HPDE6-E6E7 (cell line): ENCODE measurements at regions not wholly inside any gene's neighbourhood (a gene's known extent, or its start where the extent isn't known, plus 50 kb on each side); places are given as distances from the start of the nearest gene placed in this dataset.
"Not testable (repeated sequence)": the region's sequence is repeated elsewhere in the genome, so short reads cannot be mapped to it uniquely, and the experiment has no call there.

Experiments used
- DNase-seq: peaks from one replicate; pipeline ENCODE4 v3.0.0; 2011; ENCODE audit warnings: missing footprints; ENCODE audit errors: extremely low spot score

DNA sequence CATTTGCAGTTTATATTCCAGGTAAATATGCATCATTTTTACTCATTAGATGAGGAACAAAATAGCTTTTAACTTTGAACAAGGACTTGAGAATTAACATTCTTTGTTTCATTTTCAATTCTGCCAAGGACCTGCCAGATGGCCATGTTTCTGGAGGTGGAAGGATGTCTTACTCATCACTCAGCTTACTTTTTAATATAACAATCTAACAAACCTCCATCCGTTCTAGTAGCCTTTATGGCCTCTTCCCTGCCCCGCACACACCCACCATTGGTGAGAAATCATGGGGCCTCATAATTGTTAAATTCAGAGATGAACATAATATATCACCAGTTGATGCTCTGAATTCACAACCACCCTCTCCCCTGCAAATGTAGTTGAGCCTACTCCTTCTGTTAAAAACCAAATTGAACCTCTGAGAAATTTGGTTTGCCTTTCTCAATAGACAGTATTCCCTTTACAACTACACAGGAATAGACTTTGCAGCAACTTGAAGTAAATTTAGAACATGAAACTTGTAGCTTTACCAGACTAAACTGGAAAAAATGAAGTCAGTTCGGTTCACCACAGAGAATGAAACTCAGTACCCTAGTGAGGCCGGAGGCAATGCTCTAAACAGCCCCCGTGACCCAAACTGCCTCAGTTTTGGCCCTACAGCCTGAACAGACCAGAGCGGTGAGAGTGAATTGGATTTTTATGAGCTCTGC lies 50.1 kb upstream of the ACSL4 start:
- DNase-seq, result no peak

DNA sequence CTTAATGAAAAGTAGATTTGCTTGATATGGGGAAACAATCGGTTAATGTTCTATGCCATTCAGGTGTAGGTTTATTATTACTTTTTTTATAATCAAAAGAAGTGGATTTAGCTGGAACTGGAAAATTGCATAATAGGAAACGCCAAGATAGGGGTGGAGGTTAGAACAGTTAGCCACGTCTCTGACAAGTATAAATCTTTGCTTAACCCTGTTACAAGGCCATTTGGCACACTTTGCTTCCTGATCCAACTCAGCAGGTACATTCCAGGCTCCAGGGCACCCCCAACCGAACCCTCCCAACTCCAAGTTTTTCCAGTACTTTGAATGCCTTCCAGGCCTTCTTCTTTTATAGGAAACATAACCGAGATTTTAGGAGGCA lies 50.6 kb upstream of the ACSL4 start:
- DNase-seq, result no peak

DNA sequence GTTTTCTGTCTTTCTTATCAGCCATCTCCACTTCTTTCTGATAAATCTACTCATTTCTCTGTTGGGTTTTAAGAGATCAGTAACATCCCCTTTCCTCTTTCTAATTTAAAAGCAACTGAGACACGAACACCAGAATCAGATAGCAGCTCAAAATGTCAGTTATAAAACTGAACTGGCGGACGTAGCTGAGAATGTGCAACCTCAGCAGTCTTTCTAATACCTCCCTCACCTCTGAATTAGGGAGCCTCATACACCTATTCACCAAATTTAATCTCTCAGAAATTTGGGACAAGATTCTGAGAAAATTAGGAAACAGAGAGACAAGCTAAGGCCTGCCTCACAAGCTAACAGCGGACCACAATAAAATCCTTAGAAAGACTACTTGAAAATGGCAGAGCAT lies 52.0 kb upstream of the ACSL4 start:
- no peak for DNase-seq

DNA sequence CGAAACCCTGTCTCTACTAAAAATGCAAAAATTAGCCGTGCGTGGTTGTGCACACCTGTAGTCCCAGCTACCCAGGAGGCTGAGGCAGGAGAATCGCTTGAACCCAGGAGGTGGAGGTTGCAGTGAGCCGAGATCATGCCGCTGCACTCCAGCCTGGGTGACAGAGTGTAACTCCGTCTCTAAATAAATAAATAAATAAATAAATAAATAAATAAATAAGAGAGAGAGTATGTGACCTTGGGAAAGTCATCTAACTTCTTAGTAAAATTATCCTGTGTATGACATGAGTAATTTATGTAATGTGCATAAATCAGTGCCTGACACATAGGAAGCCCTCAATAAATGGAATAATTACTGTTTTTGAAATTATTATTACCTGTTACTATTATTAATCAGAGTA lies 57.5 kb upstream of the ACSL4 start:
- DNase-seq, result not testable (repeated sequence)

DNA sequence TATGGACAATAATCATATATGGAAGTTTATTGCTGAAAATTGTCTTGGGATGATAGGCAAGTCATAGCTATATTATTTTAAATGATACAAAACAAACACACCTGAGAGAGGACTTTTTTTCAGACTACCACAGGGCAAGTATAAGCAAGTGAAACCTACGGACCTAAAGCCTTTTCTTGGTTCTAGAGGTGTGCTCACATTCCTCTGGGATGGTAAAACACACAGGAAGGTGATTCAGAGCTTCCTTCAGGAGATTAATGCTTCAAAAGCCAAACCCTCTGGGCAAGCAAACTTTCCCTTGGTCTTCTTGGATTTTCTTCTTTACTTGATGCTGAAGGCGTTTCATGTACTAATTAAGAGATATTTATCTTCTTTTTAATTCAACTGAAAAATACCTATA lies 60.1 kb upstream of the ACSL4 start:
- DNase-seq, result peak; percentile 55

DNA sequence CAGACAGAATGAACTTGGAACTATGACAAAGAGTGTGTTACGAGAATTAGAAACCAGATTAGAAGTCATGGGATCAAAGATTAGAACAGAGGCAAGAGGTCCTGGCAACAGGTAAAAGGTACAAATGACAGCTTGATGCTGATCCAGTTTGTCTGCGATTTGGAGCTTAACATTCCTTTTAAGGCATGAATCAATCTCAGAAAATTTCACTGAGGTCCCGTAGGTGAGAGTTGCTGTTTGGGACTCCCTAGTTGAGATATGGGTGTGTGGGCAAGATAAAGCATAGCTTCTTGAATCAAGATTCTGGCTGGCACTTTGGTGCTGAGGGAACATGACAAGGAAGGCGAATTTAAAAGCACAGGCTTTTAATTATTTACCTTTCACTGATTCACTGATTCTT lies 62.6 kb upstream of the ACSL4 start:
- no peak for DNase-seq

DNA sequence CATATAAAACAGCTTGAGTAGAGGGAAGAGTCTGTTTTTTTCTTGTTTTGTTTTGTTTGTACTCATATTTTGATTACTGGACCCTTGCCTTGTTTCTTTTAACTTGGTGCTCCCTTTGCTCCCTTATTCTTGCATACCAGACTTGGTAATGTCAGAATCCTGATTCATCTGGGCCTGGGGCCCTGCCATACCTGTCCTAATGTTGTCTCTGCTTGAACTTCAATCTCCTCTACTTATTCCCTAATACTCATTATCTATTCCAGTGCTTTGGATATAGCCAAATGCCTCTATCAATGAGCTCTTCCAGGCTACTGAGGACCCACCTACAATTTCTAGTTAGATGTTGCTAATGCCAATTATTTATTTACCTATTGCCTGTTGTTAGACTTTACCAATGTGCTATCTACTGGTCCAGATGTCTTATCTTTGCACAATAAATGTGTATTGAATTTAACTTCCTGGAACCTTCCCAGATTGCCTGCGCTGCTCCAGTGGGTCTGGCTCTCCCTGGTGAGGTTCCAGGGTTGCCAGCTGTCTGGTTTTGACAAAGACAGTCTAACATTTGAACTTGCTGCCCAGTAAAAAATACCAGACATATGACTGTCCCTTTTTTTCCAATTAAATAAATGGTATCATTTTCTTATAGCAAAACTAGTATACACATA lies 64.4 kb upstream of the ACSL4 start:
- DNase-seq, result no peak

DNA sequence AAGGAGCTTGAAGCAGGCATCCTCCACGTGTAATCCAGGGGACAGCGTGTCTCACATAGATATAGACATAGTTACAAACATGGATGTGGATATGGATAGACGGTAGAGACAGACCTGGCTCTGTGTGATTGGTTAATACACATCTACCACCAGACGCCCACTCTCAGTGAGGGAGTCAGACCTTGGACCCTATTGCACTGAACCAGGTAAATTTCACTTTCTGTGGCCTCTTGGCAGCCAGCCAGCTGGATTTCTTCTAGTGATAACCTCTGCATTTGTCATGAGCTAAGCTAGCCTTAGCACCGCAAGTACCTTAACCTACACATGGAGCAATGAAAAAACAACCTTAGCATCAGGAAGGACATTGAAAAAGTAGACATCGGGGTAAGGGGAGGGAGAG lies 79.2 kb upstream of the ACSL4 start:
- DNase-seq, result no peak

DNA sequence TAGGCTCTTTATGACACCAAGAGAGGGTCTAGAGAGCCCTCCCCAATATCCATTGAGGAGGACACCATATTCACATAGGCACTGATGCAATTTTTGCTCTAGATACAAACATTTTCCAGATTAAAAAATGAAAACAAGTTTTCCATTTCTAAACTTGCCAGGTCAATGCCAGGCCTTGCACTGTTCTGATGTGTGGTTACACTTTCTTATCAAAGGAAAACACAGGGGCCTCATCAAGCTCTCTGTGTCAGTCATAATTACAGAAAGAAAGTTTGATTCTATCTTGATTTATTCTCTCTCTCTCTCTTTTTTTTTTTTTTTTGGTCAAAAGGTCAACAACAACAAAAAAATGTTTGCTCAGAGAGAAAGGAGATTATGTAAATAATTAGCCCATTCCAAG lies 80.2 kb upstream of the ACSL4 start:
- DNase-seq, result no peak

DNA sequence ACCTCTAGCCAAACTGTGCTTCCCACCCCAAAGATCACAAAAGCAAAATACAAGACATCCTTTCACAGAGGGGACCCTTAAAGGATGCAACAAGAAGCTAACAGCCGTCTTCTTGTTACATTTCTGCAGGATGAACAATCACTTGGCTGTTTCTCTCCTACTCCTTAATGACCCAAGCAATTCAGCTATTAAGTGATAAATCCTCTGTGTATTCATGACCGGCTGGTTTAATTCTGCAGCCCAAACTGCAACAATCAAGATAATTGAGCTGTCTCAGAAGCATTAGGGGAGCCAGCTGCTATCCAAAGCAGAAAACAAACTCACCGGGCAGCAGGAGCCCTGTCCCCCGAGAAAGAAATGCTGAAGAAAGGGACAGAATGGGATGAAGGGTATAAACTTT lies 85.9 kb upstream of the ACSL4 start:
- DNase-seq, result no peak

DNA sequence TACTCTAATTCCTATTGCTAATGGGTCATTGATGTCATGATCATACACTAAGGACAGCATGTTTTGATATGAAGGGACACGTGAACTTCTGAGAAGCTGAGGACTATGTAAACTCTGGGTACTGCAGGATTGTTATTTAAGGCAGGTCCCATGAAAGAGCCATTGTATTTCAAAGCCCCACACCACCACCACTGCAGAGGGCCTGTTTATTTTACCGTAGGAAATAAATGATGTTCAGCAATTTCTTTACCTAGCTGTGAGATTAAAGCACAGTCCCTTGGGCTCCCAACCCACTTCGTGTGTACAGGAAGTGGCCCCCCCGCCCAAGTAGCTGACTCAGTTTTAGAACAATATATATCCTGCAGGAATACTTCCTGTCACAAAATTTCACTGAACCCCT lies 89.8 kb upstream of the ACSL4 start:
- no peak for DNase-seq

DNA sequence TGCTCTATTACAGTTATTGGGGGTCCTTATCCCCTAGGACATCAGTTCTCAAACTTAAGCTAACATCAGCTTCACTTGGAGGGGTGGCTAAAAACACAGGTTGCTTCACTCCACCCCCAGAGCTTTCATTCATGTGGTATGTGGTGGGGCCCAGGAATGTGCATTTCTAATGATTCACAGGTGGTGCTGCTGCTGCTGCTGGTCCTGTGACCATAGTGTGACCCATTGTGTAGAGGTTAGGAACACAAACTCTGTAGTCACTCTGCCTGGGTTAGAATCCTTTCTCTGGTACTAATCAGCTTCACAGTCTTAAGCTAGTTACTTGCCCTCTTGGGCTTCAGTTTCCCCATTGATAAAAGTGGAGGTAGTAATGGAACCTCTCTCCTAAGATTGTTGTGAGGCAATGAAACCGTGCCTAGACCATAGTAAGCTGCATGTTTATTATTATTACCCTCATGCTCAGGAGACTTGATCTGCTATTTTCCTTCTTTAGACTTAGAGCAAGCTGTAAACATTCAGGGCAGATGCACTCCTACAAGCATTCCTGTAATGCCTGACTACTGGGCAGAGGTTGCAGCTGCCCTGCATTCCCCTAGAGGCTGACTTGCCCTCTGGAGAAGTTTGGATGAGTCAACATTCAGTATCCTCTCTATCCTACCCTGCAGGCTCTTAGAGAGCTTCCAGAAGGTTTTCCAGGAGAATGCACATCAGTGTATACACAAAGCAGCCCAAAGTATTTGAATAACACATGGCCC lies 94.1 kb upstream of the ACSL4 start:
- no peak for DNase-seq

DNA sequence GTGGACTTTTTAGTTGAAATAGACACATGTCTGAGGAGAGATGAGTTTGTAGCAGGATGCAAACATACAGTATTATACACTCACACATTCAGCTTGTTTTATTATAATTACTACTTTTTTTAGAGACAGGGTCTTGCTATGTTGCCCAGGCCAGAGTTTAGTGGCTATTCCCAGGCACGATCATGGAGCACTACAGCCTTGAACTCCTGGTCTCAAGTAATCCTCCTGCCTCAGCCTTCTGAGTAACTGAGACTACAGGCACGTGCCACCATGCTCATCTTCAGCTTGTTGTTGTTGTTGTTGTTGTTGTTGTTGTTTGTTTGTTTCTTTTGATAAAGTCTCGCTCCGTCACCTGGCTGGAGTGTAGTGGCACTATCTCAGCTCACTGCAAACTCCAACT lies 94.7 kb upstream of the ACSL4 start:
- DNase-seq, result no peak

DNA sequence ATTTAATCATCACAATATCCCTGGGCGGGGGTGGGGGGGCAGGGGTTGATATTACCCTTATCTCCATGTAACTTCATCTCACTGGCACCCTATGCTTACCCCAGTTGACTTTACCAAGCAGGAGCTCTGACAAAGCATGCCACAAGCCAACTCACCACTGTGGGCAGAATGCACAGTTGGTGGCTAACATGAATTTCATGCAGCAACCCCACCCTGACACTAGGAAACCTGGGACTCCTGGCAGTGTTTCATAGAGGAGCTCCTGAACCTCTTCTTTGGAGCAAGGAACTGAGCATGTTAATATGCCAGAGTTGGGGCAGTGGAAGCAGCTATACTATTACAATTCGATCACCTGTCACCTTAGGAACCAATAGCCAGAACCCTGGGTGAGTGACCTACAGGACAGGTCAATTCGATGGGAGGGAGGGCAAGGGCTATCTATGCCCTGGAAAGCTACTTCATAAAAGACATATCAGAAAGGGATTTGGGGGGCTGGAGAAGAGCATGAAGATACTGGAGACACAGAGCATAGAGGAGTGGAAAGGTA lies 97.2 kb upstream of the ACSL4 start:
- no peak for DNase-seq

DNA sequence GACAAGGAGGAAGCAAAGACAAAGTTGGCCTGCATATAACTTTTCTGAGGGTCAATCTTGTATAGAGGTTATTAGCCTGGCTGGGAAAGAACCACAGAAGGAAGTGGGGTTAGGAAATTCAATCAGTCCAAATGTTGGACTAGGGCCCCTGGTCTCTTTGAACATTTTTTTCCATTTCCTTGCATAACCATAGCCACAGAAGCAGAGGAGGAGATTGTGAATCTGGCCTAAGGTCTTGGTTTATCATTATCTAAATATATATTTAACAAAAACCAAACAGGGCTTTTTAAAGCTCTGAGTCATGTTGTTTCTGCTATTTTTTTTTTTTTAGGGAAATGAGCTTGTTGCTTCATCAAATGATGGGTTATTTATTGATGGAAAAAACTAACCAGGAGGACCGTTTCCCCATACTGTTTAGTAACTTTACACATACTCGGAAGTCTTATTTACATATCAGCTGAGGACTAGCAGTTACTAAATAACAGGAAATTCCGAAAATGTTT lies 97.7 kb upstream of the ACSL4 start:
- no peak for DNase-seq

DNA sequence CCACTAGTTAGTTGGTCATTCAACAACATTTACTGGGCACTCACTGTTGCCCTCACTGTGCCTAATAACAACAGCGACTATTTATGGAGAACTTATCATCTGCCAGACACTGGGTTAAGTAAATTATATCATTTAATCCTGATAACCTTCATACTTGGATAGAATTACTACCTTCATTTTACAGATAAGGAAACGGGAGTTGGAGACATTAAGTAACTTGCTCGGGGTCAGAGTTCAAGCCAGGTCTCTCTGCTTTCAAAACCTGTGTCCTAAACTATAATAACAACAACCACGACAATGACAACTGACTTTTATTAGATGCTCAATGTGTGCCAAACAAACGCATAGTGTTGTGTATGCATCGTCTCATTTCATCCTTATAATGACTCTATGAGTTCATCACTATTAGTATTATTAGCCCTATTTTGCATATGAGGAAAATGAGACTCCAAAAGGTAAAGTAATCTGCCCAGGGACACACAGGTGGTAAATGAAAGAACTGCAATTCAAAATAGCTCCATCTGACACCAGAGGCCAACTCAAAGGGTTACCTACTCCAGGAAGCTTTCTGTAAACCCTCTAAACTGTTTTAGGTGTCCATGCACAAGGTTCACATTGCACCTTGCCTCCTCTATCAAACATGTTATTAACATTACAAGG lies 98.4 kb upstream of the ACSL4 start:
- DNase-seq, result no peak

DNA sequence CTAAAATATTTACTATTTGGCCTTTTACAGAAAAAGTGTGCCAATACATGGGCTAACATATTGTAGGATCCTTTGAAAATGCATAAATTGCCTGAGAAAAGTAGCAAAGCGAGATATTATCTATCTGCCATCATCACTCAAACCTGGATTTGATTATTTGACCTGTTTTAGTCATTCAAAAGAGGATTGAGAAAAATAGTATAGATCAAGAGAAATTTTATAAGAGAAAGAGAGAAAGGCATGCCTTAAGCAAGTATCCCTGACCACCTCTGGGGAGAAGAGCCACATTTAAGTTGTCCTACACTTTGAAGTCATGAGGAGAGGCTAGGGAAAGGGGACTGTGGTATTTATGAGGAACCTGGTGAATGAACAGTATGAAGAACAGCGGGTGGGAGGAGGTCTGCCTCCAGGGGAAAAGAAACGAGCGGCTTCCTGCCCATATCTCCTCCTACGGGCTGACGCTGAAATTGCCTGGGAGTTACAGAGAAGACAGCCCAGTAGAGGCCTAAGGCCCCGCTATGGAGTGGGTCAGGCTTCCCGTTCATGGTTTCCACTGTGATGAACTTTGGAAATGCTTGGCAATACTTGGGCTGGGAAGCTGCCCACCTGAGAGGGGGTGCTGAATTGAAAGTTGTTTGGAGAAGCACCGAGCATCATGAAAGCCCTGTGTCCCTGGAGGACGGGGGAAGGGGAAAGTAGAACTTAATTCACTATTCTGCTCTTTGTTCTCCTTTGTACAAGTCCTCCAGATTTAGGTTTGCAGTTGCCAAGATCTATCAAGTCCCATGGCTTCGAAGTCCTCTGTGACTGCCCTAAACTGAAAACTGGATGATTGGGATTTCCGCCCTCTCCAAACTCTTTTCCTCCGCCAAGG lies 106.9 kb upstream of the ACSL4 start:
- DNase-seq, result no peak

DNA sequence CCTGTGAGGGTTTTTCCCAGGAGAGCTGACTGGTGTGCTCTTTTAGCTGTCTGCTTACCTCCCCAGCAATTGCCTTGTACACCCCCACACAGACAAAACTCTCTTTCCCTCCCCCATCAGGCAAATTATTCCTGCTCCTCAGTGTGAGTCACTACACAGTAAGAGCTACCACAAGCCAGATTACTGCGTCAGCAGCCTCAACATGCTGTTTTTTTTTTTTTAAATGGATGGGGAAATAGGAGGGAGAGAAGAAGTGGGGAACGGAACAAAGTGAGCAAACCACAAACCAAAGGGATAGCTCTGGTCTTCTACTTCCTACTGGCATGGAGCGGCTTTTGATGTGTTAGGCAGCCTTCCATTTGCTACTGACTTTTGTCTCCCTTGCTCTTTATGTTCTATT lies 107.5 kb upstream of the ACSL4 start:
- DNase-seq, result peak; percentile 57

DNA sequence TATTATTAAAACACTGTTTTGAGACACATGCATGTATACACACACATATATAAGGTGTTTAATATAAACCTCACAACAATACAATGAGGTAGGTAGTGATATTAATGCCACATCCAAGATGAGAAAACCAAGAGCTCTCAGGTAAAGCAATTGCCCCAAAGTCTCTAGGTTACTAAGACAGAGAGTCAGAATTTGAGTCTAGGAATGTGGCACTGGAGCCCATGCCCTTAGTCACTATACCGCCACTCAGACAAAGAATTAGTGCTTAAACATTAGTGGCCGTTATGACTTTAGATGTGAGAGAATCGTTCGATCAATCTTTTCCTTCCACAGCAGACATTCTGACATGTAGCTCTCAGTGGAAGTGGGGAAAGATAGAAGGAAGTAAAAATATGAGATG lies 108.2 kb upstream of the ACSL4 start:
- no peak for DNase-seq

DNA sequence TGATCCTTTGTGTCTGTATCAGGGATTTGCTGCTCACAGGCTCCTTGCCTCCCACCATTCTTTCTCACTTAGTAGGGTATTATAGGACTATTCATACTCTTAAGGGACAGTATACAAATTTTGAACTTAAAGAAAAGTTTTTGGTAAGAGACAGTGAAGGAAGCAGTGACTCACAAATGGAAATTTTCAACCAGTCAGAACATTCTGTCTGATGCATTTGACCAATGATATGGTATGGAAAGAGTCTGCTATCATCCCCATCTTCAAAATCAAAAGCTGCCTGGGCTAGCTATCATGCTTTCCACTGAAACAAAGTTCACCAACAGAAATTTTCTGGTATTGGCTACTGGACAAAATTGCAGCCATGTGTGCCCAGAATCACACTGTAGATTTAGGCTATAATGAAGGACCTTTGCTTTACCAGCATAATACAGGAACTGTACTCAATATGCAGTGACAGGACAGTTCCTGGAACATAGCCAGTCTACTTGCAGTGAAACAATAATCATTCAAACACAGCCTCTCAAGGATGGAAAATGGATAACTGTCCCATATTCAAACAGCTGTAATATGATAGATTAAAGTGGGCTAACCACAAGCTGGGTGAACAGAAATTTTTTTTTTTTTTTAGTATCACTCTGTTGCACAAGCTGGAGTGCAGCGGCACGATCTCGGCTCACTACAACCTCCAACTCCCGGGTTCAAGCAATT lies 109.0 kb upstream of the ACSL4 start:
- no peak for DNase-seq
